ACC112 (cell line): ENCODE measurements at regions not wholly inside any gene's neighbourhood (a gene's known extent, or its start where the extent isn't known, plus 50 kb on each side); places are given as distances from the start of the nearest gene placed in this dataset.

Experiments used
- H2AFZ ChIP-seq: fragments of 200-600 bp; sonication (generic); one replicate; pipeline ENCODE4 v1.6.0; 2017; ENCODE audit warnings: antibody characterized with exemption, low read length; ENCODE audit not compliant: unreplicated experiment
- H3K27ac ChIP-seq: fragments of 200-600 bp; sonication (generic); 2 replicates; pipeline ENCODE4 v1.5.1; 2014; ENCODE audit warnings: low read depth, mild to moderate bottlenecking, antibody characterized with exemption, low read length, moderate library complexity
- H3K27me3 ChIP-seq: fragments of 200-600 bp; sonication (generic); 2 replicates; pipeline ENCODE4 v1.6.1; 2014; ENCODE audit warnings: mild to moderate bottlenecking, antibody characterized with exemption, low read length, moderate library complexity, mixed read lengths; ENCODE audit not compliant: insufficient read depth
- H3K36me3 ChIP-seq: fragments of 200-600 bp; sonication (generic); 2 replicates; pipeline ENCODE4 v1.6.1; 2016; ENCODE audit warnings: mild to moderate bottlenecking, antibody characterized with exemption, low read length, moderate library complexity, mixed read lengths; ENCODE audit not compliant: insufficient read depth
- H3K4me1 ChIP-seq: fragments of 200-600 bp; sonication (generic); one replicate; pipeline ENCODE4 v1.6.1; 2016; ENCODE audit warnings: low read length, mixed read lengths; ENCODE audit not compliant: insufficient read depth, unreplicated experiment, control insufficient read depth
- H3K4me3 ChIP-seq: fragments of 200-600 bp; sonication (generic); 2 replicates; pipeline ENCODE4 v1.5.1; 2014; ENCODE audit warnings: mild to moderate bottlenecking, low read depth, low read length
- H3K79me2 ChIP-seq: fragments of 200-600 bp; sonication (generic); one replicate; pipeline ENCODE4 v1.6.0; 2016; ENCODE audit warnings: low read length; ENCODE audit not compliant: control insufficient read depth, unreplicated experiment, insufficient read depth

GRCh38 chr13:106887686-106888085 lies 319.7 kb upstream of the ARGLU1 start:
- Histone ChIP-seq H3K36me3 (no peaks in the 10 kb centered on the region), H3K27me3 (no peaks in the 10 kb centered on the region), H3K79me2 (no peaks in the 10 kb centered on the region)

GRCh38 chr13:106883976-106884375 lies 316.0 kb upstream of the ARGLU1 start:
- Histone ChIP-seq H3K4me1 (no peaks in the 10 kb centered on the region), H3K27ac (no peak overlapping the region), H3K27me3 (no peaks in the 10 kb centered on the region), H3K79me2 (no peaks in the 10 kb centered on the region), H3K4me3 (no peak overlapping the region), H3K36me3 (no peaks in the 10 kb centered on the region), H2AFZ (no peak overlapping the region)

More at GRCh38 chr13:106887686-106888085, 319.7 kb upstream of the ARGLU1 start:
- Histone ChIP-seq H3K4me1 (no peaks in the 10 kb centered on the region), H3K4me3 (no peak overlapping the region), H3K27ac (no peak overlapping the region), H2AFZ (no peak overlapping the region)

DNA sequence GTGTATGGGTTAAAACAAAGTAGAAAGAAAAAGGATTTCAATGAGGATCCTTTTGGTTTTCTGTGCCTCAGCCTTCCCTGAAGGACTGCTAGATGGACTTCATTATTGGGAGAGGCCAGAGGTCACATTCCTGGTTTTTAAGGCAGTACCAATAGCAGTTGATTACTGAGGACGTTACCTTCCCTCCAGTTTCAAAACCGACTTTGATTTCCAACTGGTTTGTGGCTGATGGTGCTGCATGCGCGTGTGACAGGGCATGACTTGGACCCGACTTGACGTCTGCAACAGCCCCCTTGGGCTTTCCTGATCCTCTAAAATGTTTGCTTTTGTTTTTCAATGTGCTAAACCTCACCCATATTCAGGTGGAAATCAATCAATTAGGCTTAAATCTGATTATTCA lies 314.3 kb upstream of the ARGLU1 start:
- Histone ChIP-seq H3K4me3 (no peak overlapping the region), H2AFZ (no peak overlapping the region), H3K36me3 (no peaks in the 10 kb centered on the region), H3K27me3 (no peaks in the 10 kb centered on the region), H3K4me1 (no peaks in the 10 kb centered on the region), H3K79me2 (no peaks in the 10 kb centered on the region), H3K27ac (no peak overlapping the region)

GRCh38 chr13:106879806-106880205 lies 311.9 kb upstream of the ARGLU1 start:
- Histone ChIP-seq H3K4me1 (no peaks in the 10 kb centered on the region), H3K4me3 (no peak overlapping the region), H3K36me3 (no peaks in the 10 kb centered on the region), H3K27ac (no peak overlapping the region), H3K27me3 (no peaks in the 10 kb centered on the region), H3K79me2 (no peaks in the 10 kb centered on the region), H2AFZ (no peak overlapping the region)

- Histone ChIP-seq H2AFZ (no peak overlapping the region), H3K36me3 (no peaks in the 10 kb centered on the region), H3K27ac (no peak overlapping the region), H3K27me3 (no peaks in the 10 kb centered on the region), H3K4me1 (no peaks in the 10 kb centered on the region), H3K4me3 (no peak overlapping the region), H3K79me2 (no peaks in the 10 kb centered on the region)
Measured at GRCh38 chr13:106874323-106874722, 306.4 kb upstream of the ARGLU1 start.

DNA sequence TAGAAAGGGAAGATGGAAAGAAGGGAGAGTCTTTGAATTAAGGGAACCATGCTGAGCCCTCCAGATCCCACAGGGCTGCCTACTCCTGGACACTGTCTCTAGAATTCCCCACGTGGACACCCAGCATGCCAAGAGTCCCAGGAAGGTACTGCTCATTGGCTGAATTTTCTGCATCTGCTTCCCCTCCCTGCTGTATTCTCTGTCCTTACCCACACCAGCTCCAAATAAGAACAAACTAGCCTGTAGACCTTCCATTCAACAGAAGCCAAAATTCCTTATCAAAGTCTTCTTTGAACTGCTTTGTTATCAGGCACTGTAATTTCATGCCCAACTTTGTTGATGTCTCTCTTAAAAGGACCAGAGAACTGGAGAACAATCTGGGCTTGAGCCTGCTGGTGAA lies 305.9 kb upstream of the ARGLU1 start:
- Histone ChIP-seq H3K4me3 (no peak overlapping the region), H3K4me1 (no peaks in the 10 kb centered on the region), H2AFZ (no peak overlapping the region), H3K27ac (no peak overlapping the region), H3K79me2 (no peaks in the 10 kb centered on the region), H3K27me3 (no peaks in the 10 kb centered on the region), H3K36me3 (no peaks in the 10 kb centered on the region)

DNA sequence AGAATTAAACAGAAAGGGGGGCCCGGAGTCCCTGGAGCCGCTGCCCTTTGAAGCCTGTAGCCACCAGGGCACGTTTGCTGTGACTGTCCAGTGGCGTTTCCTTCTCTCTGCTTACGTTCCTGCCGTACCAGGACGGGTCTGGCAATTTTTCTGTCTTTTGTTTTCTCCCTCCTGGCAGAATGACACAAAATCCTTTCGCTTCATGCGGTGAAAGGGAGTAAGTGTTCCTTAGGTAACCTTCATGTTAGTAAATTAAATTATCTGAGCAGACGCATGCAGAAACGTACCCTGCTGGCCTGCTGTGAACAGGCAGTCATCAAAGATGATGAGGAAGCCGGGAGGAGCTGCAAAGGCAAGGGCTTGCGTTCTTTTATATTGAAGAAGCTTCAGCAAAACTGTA lies 299.3 kb upstream of the ARGLU1 start:
- H3K27me3 ChIP-seq, result no peaks in the 10 kb centered on the region
- H3K4me1 ChIP-seq, result no peaks in the 10 kb centered on the region
- no peaks in the 10 kb centered on the region for H3K36me3 ChIP-seq
- no peak overlapping the region; the same call in 1 of the 2 replicates for H3K4me3 ChIP-seq
- no peak overlapping the region for H3K27ac ChIP-seq
- H2AFZ ChIP-seq, result no peak overlapping the region
- no peaks in the 10 kb centered on the region for H3K79me2 ChIP-seq

GRCh38 chr13:106865716-106866440 lies 297.9 kb upstream of the ARGLU1 start:
- Histone ChIP-seq H3K4me3 (no peak overlapping the region), H3K4me1 (no peaks in the 10 kb centered on the region), H2AFZ (no peak overlapping the region), H3K36me3 (no peaks in the 10 kb centered on the region), H3K27ac (no peak overlapping the region), H3K27me3 (no peaks in the 10 kb centered on the region), H3K79me2 (no peaks in the 10 kb centered on the region)

DNA sequence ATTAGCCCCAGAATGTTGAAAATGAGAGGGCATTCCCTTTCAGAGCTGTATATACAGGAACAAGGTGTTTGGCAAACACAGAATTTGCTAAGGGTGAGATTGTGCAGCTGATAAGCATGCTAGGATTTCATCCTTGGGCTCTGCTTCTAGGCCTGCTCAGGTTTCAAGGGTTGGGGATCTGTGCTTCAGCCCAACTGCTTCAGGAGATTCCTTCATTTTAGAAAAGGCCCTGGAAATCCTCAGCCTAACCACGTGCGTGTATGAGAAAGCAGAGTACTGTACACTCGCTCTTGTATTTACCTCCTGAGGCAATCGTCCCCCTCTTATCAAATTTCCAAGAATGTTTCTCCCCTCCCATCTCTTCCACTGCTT lies 291.6 kb upstream of the ARGLU1 start:
- Histone ChIP-seq H3K27ac (no peak overlapping the region), H3K4me1 (no peaks in the 10 kb centered on the region), H3K27me3 (no peaks in the 10 kb centered on the region), H3K79me2 (no peaks in the 10 kb centered on the region), H3K36me3 (no peaks in the 10 kb centered on the region), H2AFZ (no peak overlapping the region), H3K4me3 (no peak overlapping the region)

GRCh38 chr13:106858903-106859532 lies 291.1 kb upstream of the ARGLU1 start:
- Histone ChIP-seq H2AFZ (no peak overlapping the region), H3K36me3 (no peaks in the 10 kb centered on the region), H3K79me2 (no peaks in the 10 kb centered on the region), H3K4me1 (no peaks in the 10 kb centered on the region), H3K27ac (no peak overlapping the region), H3K4me3 (no peak overlapping the region), H3K27me3 (no peaks in the 10 kb centered on the region)

DNA sequence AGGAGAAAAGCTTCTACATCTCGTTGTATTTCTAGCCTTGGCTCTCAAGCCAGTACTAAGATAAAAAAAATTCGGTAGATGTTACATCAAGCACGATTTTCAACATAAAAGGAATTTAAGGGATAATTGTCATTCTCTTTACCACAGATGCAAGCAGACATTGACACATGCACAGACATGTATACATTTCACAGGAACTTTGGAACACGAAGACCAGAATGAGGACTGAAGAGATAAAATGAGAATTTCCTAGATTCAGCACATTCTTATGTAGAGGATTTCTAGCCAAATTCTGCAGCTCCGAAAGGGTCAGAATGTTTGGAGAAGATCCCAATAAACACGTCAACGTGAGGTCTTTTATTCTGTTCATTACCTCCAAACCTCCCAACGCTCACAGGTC lies 284.5 kb upstream of the ARGLU1 start:
- H2AFZ ChIP-seq, result no peak overlapping the region
- no peak overlapping the region for H3K27ac ChIP-seq
- H3K79me2 ChIP-seq, result no peaks in the 10 kb centered on the region
- no peaks in the 10 kb centered on the region for H3K4me1 ChIP-seq
- no peaks in the 10 kb centered on the region for H3K36me3 ChIP-seq
- no peaks in the 10 kb centered on the region for H3K27me3 ChIP-seq
- H3K4me3 ChIP-seq, result no peak overlapping the region
